HT-29 (cell line): ENCODE measurements at regions not wholly inside any gene's neighbourhood (a gene's known extent, or its start where the extent isn't known, plus 50 kb on each side); places are given as distances from the start of the nearest gene placed in this dataset.
A peak's percentile ranks its signal among the peaks of the same experiment; 100 is the strongest.
"Not testable (repeated sequence)": the region's sequence is repeated elsewhere in the genome, so short reads cannot be mapped to it uniquely, and the experiment has no call there.

Experiments
- DNase-seq: peaks from one replicate; pipeline ENCODE4 v3.0.0-alpha.2; 2015; ENCODE audit warnings: low spot score

DNA sequence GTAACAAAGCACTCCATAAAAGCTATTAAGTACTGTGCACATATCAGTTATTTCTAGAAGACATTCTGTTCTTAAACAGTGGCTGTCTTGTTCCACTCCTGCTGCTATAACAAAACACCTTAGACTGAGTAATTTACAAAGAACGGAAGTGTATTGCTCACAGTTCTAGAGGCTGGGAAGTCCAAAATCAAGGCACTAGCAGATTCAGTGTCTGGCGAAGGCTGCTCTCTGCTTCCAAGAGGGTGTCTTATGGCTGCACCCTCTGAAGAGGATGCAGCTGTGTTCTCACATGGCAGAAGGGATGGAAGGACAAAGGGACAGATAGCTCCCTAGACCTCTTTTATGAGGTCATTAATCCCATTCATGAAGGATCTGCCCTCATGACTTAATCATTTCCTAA is 424.2 kb upstream of the ZMIZ1 start:
- DNase-seq = no peak

- DNase-seq = no peak
Measured at GRCh38 chr10:78645169-78645686, 423.5 kb upstream of the ZMIZ1 start.

GRCh38 chr10:78645975-78646374 is 422.8 kb upstream of the ZMIZ1 start:
- DNase-seq = no peak

GRCh38 chr10:78648256-78648860 is 420.4 kb upstream of the ZMIZ1 start:
- DNase-seq = no peak

- no peak for DNase-seq
Measured at GRCh38 chr10:78649429-78649828, 419.3 kb upstream of the ZMIZ1 start.

DNA sequence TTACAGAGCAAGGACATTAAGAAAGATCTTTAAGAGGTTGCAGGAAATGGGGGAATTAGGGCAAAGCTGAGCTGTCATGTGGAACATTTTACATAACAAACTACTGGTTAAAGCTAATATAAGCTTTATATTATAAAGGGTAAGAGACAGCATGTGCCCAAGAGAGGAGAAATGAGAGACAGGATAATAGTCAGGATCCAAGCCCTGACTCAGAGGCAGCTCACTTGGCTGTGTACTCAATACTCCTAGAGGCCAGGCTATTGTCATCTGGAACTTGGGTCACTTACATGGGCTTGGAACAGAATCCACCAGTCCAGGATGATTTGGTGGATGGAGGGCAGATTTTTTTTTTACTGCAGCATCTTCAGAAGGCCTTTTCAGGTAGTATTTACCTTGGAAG is 418.6 kb upstream of the ZMIZ1 start:
- DNase-seq = no peak

GRCh38 chr10:78651287-78651686 is 417.5 kb upstream of the ZMIZ1 start:
- no peak for DNase-seq

DNA sequence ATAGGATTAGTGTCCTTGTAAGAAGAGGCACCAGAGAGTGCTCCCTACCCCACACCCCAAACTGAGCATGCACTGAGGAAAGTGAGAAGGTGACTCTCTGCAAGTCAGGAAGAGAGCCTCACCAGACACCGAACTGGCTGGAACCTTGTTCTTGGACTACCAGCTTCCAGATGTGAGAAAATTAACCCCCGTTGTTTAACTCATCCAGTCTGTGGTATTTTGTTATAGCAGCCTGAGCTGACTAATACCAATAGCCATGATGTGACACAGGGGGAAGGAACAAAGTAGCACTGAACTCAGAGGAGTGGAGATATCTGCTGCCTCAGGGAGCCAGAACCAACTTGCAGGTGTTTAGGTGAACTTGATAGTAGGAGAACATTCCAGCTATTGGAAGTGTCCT is 415.2 kb upstream of the ZMIZ1 start:
- no peak for DNase-seq

GRCh38 chr10:78654047-78654590 is 414.6 kb upstream of the ZMIZ1 start:
- no peak for DNase-seq

- no peak for DNase-seq
Measured at GRCh38 chr10:78655979-78656378, 412.8 kb upstream of the ZMIZ1 start.

GRCh38 chr10:78656417-78657162 is 412.2 kb upstream of the ZMIZ1 start:
- no peak for DNase-seq

GRCh38 chr10:78657163-78657861 is 411.5 kb upstream of the ZMIZ1 start:
- peak; percentile 79 for DNase-seq

GRCh38 chr10:78657862-78658165 is 411.0 kb upstream of the ZMIZ1 start:
- DNase-seq = no peak

DNA sequence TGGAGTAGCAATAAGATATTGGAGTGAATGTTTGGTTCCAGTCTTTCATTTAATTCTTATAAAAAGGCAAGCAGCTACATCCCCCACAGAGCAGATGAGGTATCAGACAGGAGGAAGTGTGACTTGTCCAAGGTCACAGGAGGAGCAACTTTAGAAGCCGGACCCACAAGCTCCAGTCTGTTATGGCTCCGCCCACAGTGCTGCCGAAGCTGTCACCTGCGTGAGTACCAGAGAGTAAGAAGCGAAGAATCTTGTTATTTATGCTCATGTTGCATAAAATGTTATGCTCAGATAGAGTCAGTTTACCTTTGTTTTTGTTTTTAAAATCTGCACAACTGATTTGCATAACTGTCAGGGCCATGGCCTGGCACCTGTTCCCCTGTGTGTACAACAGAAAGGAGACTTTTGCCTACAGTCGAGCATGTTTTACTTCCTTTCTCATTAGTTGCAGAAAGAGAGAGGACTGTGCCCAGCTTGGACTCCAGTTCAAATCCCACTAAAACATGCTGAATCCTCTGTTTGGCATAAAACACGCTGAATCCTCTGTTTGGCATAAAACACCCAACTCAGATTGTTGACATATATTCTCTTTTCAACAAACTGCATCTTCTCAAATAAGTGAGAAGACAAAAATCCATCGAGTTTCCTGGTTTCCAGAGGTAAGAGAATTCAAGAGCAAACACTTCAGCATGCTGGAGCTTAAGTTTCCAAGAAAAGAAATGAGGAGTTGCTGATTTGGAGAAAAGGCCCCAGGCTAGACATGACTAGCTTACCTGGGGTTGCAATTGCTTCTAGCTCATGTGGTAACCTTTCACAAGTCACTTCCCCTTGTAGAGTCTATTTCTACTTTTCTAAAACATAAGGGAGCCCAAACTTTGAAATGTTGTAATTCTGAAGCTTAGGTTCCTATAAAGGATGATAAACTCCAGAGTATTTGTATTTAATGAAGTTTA is 409.8 kb upstream of the ZMIZ1 start:
- no peak for DNase-seq

DNA sequence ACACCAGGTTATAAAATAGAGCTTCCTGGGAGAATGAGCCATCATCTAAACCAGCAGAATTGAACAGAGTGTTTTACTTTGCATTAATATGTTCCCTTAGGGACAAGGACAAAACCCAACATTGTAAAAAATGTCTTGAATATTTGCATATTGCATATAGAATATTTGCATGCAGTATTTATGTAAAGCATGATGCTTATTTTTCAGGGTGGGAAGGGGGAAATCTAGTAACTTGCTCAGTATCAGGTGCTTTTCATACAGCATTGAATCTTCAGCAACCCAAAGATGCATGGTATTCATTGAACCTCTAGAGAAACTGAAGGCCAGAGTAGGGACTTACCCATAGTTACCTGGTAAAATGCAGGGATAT is 409.2 kb upstream of the ZMIZ1 start:
- DNase-seq = no peak

DNA sequence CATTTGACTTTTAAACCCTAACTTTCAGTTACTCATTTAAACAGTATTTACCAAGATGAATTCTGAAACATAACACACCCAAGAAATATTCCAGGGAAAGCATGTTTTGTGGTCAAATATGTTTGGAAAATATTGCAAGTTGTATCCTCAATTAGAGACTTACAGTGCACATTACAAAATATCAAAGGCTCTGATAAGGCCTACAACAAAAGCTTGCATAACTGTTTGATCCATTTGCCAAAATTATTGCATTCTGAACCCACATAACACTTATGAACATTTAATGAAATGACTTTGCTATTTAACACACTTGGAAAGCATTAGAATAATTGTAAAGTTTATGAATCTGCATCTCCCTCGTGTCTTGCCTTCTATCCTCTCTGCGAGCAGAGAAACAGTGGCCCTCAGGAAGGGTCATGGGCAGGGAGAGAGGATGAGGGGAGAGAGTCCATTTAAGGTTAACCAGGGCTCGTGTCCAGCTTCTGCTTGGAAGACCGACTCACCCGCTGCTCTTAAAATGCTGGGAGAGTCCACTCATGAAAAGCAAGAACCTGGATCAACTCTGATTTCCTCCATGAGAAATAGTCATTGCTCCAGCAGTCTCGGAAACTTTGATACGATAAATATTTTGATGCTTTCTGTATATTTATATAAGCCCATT is 408.2 kb upstream of the ZMIZ1 start:
- no peak for DNase-seq

DNA sequence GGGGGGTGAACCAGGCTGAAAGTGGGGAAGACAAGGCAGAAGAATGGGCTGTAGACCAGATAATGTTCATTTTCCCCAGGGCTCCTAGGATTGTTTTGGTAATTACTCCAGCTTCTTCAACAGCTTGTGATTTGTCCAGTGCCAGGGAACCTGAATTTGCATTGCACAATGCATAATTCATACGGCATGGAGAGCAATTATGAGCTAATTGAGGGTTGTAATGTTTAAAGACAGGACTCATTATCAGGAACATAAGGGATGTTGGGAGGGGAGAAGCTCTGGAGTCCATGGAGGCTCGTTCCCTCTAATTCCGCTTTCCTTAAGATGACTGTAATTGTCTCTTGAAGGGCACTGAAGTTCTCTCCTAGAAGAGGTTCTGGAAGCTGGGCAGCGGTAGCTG is 405.0 kb upstream of the ZMIZ1 start:
- DNase-seq = no peak

DNA sequence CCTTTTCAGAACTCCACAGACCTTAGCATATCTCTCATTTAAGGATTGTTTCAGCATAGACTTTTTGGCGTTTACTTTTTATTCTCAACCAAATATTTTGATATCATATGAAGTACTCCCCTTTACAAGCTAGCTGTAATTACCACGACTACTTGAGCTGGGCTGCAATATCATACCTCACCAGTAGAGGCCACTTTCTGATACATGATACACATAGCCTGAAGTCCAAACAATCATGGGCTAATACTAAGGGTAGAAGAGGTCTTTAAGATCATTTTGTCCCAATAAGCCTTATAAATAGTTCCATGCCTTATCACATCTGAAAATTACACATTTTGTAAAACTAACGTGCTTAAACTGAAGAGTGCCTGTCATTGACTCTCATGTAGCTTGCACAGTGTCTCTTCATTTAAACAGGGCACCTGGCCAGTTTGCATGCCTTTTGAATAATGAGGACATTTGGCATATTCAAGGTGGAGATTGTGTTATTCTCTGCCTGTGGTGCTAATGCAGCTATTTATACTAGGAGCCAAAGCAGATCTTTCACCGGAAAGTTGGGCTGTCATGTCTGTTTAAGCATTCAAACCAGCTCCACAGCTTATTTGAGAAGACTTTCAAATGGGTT is 403.7 kb upstream of the ZMIZ1 start:
- DNase-seq = peak; percentile 46

GRCh38 chr10:78672918-78673317 is 395.8 kb upstream of the ZMIZ1 start:
- DNase-seq = no peak

- DNase-seq = not testable (repeated sequence)
Measured at GRCh38 chr10:78681141-78681540, 387.6 kb upstream of the ZMIZ1 start.
